Kidney glomerular epithelial cell (primary cell): ENCODE measurements at regions not wholly inside any gene's neighbourhood (a gene's known extent, or its start where the extent isn't known, plus 50 kb on each side); places are given as distances from the start of the nearest gene placed in this dataset.

ENCODE experiments used
- DNase-seq: peaks from one replicate; lab custom pipeline; 2025; lab: John Stamatoyannopoulos, UW

DNA sequence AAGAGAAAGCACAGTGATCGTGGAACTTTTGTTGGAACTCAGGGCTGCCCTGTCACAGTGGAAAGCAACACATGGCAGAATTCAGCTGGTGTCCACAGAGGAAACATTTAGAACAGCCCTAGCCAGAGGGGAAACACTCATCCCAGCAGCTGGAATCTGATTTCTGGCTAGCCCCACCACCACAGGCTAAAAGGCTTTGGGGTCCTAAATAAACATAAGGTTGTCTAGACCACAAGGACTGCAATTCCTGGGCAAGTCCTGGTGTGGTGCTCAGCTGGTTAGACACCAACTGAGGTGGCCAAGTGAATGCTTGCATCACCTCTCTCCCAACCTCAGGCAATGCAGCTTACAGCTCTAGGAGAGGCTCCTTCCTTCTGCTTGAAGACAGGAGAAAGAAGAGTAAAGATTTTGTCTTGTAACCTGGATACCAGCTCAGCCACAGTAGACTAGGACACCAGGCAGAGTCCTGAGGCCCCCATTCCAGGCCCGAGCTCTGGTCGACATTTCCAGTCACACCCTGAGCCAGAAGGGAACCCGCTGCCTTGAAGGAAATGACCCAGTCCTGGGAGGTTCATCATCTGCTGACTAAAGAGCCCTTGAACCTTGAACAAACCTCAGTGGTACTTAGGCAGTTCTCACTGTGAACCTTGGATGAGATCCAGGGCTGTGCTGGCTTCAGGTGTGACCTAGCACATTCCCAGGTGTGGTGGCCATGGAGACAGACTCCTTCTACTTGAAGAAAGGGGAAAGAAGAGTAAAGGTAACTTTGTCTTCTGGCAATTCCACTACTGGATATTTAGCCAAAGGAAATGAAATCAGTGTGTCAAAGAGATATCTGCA, 85.4 kb upstream of the PLXNC1 start:
- DNase-seq, result no peak

DNA sequence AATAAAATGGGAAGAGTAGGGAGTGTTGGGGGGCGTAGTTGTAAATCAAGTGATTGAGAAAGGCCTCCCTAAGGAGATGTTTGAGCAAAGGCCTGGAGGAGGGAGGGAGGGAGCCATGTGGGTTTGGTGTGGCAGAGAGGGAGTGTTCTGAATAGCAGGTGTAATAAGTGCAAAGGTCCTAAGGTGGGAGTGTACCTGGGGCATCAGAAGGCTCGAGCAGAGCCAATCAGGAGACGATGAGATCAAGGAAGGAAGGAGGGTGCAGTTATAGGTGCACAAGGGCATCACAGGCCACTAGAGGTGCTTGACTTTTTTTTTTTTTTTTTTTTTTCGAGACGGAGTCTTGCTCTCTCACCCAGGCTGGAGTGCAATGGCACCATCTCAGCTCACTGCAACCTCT, 77.9 kb upstream of the PLXNC1 start:
- no peak for DNase-seq

DNA sequence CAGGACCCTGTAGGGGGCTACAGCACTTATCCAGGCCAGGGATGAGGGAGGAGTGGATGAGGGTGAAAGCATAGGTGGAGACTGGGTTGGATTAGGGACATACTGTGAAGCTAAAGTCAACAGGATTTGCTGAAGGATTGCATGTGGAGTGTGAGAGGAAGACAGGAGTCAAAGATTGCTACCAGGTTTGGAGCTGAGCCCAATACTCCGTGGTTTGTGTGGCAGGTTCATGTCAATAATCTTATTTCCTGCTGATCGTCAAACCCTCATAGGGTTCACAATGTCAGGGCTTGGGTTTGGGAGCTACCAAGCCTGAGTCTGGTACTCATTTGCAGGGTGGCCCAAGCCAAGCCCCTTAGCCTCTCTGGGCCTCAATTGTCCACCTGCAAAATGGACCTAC, 77.1 kb upstream of the PLXNC1 start:
- no peak for DNase-seq

DNA sequence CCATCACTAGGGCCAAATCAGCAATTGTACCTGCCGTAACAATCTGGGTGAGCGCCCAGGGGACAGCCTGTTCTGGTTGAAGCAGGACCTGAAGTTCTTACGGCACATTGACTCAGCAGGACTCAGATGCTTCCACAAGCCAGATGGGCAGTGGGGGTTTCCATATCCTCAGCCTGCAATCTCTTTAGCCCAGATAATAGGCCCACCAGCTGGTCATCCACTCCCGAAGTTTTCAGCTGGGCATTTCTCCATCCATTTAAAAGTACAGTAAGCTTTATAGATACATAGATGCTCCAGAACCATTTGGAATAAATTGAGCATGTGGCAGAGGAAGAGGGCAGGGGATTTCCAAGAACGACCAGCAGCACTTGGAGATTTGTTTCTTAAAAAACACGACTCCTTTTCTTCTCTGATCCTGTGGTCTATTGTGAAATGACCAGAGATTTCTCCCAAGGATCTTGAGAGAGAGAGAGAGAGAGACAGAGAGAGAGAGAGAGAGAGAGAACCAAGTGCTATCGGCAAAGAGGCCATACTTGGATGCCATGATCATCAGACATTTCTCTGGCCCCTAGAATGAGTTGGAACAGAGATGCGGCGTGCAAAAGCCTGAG, 74.8 kb upstream of the PLXNC1 start:
- DNase-seq, result no peak

DNA sequence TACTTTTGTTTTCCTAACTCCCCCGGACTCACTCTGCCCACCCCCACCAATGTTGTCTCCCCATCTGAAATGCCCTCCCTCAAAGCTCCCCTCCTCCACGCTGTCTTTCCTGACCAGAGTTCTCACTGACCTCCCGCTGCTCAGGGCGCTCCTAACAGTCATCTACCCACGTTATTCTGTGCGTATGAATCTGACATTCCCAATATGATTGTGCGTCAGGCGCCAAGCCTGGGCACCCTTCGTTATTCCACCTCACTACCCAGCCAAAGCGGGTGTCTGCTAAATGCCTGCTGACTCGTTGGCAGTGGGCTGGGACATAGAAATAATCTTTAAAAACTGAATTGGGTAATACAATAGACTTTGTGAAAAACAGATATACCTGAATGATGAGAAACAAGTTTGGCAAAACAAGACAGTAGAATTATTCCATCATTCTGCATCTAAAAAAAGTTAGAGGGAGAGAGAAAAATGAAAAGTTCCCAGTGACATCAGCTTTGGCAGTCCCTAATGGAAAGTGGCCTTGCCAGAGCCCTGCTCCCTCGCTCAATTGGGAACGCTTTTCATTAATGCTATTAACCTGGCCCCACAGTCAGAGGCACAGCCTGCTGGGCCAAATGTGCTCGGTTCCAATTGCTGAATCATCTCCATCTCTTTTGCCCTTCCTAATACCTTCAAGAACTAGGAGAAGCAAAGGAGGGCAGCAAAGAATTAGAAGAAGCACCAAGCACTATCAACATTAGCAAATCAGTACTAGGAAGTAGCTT, 74.0 kb upstream of the PLXNC1 start:
- DNase-seq, result no peak

DNA sequence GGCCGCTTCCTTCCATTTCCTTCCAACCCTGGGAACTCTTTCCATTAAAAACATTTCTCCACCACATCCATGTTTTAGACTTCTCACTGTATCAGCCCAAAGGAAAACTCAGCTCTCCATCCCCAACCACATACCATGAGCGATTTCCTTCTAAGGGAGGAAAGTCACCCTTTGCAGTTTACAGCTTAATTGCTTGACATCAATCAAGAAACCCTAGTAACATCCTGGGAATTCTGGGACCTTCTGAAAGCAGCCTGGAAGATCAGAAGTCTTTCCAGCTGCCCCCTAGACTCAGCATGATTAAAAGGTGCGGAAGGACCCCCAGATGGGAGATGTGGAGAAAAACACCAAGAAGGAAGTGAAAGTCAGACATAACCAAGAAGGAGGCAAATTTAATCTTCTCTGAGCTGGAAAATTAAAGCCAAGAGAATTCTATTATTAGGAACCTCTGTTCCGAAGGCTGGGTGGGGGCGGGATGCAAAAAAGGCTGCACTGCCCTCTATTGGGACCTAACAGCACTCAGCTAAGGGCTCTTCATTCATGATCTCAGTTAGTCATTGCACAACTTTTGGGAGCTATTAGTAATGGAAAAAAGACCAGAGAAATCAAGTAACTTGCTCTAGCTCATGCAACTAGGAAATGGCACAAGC, 73.3 kb upstream of the PLXNC1 start:
- DNase-seq, result peak; percentile 42

DNA sequence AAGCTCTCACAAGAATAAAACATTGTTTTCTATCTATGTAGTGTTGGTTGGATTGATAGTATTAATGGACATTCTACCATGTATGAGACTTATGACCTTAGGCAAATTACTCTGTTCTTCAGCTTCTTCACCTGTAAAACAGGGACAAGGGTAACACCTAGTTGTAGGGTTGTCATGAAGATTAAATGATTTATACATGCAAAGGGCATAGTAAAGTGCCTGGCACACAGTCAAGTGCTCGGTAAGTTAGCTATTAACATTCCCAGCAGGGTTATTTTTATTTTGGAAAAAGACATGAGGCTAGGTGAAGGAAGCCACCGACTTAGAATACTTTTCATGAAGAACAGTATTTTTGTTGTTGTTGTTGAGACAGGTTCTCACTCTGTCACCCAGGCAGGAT, 71.2 kb upstream of the PLXNC1 start:
- no peak for DNase-seq

DNA sequence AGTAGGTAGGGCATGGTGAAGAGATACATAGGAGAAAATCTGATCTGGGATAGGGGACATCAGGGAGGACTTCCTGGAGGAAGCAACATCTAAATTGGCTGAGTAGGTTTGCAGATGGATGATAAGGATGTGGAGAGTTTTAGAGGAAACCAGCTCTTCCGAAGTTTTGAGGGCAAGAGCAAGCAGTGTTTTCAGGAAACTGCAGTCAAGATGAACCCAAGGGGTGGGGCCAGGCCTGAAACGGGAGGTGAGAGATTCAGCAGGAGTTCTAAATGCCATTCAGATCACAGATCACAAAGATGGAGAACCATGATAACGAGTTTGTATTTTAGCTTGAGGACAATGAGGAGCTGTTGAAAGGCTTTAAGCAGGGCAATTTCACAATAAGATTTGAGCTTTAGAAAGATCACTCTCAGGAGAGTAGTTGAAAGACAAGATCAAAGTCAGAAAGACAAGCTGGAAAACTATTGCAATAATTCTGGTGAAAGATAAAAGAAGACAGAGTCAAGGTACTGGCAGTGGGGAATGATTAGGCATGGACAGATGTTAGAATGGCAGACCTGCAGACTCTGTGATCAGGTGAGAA, 70.1 kb upstream of the PLXNC1 start:
- no peak for DNase-seq

DNA sequence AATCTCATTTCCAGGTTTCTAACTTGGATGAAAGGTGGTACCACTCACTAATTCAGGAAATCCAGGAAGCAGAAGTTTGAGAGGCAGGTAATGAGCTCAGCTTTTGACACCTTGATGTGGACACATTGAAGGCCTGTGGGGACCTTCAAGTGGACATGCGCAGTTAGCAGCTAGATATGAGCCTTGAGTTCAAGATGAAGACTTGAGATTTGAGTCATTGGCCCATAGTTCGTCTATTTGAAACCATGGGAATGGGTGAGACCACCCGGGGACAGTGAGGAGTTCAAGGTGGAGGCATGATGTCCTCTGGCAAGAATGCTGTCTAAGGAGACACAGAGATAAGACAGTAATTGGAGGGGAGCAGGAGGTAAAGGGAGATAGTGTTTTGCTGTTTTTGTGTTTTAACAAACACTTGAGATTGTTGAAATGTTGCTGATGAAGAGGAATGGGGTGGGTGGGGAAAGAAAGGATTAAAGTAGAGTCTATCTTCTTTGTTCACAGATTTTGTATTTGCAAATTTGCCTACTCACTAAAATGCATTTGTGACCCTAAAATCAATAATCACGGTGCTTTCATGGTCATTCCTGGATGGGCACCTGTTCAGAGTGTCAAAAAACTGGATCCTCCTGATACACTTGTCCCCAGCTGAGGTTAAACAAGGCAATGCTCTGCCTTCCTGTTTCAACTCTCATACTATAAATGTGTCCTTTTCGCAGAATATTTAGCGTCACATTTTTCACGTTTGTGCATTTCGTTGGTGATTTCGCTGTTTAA, 69.5 kb upstream of the PLXNC1 start:
- no peak for DNase-seq

DNA sequence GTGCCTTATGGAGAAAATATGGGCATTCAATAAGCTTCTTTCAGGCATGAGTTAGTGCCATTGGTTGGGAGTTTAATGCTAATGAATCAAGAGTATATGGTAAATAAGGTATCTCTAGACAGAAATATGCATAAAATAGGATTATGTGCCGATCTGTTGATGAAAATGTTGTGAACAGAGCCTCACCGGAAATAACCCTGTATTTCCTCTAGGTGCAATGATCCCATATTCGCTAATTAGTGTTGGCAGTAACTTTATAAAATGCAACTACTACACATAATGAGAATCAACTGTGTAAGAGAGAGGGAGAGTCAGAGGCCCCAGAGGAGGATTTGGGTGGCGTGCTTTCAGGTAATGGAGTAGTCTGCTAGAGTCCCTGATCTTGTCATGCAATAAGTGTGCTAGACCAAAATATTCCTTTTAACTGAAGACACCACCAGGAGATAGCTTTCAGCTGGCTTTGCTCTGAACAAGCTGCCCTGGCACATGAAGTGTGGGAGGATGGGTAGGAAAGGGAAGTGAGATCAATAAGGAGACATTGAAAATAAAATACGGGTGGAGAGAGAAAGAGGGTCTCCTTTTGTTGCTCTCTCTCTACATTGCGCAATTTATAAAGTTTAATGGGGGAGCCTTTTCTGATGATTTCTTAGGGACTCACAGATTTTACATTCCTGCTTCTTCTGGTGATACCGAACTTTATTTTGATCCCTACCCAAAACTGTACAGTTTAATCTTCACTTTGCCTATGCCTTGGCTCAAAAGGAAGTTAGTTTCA, 68.6 kb upstream of the PLXNC1 start:
- DNase-seq, result no peak

DNA sequence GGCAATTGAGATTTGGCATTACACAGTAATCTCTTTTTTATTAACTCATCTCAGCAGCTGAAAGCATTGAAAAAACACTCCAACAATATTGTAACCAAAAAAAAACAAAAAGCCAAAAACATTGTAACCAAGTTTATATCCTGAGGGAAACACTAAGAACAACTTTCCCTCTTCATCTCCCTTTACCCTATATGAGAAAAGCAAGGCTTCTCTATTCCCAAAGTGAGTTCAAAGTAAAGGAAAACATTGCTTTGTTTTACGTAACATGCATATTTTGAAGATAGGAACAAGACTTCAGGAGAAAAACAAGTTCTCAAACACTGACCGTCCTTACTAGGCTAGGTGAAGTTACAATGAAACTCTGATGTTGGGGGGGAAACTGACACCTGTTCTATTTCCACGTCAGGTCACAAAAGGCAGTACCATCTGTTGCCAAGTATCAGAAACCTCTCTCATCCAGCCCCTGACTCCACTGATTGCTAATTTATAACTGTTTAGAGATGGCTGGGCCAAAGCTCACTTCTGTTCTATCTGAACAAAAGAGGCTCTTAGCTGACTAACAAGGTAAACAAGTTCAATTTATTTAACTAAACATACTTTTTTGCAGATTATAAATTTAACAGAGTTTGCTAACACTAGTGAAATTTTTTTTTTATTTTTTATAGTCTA, 67.9 kb upstream of the PLXNC1 start:
- DNase-seq, result no peak

DNA sequence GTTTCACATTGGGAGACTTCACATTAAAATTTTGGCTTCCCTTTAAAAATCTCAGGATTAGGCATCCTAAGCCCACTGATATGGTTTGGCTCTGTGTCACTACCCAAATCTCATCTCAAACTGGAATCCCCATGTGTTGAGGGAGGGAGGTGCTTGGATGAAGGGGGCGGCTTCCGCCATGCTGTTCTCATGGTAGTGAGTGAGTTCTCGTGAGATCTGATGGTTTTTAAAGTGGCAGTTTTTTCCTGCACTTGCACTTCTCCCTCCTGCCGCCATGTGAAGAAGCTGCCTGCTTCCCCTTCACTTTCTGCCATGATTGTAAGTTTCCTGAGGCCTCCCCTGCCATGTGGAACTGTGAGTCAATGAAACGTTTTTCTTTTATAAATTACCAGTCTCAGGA, 65.7 kb upstream of the PLXNC1 start:
- no peak for DNase-seq

DNA sequence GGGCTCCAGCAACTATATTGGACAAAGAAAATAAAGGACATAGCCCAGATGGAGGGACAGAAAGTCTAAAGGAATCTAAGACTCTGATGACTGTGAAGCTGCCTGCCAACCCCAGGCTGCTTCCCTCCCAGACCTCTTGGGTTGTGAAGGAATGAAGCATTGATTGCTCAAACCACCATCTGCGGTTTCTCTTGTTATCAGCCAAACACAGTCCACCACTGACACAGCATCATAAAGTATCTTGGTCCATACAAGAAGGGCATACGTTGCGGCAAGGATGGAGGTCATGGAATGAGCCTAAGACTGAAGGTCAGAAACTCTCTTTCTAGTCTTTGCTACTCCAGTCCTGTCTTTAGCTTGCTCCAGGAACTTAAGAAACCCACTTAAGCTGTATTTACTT, 58.5 kb upstream of the PLXNC1 start:
- no peak for DNase-seq

DNA sequence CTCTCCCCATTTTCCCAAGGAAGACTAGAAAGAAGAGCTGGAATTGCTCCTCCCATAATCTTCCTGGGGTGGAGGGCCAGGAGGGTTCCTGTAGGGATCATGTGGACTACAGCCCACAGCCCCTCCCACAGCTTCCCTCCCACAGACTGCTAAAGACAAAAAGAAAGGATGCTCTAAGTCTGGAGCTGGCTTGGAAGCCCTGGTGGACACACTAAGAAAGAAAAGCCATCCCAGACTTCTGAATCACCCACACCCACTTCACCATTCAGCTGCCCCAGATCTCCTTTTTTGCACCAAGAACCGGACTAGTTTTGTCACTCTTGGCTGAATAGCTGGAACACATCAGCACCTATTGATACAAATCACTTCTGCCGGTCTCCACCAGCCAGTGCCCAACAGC, 56.8 kb upstream of the PLXNC1 start:
- no peak for DNase-seq

DNA sequence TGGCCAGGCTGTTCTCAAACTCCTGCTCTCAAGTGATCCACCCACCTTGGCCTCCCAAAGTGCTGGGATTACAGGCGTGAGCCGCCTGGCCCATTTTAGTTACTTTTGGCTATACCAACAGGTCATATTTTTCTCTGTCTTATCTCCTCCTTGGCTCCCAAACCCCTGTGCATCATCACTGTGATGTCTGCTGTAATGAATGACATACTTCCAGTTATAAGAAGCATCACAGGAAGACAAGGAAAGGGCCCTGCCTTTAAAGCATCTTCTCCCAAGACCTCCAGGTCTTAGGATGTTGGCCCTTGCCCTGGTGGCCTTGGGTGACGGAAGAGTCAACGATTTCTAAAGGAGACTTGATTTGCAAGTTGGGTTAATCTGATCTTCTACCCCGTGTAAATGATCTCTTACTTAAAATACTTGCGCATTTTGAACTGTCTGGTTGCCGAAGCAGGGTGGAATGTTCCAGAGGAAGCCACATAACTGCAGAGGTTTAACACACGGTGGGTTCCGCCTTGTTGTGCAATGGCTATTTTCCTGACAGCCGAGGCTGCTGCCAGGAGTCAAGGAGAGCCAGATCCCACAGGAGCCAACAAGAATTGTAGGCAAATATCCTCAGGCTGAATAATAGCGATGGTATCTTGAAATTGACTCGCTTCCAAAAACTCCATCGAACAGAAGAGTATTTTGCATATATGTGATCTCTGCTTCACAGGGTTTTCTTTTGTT, 55.7 kb upstream of the PLXNC1 start:
- no peak for DNase-seq

DNA sequence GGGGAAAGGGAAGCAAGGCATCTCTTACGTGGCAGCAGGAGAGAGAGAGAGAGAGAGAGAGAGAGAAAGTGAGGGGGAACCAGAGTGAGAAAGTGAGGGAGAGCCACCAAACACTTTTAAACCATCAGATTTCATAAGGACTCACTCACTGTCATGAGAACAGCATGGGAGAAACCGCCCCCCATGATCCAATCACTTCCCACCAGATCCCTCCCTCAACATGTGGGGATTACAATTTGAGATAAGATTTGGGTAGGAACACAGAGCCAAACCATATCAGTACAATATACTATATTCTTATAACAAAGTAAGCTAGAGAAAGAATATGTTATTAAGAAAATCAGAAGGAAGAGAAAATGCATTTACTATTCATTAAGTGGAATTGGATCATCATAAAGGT, 53.7 kb upstream of the PLXNC1 start:
- DNase-seq, result no peak

DNA sequence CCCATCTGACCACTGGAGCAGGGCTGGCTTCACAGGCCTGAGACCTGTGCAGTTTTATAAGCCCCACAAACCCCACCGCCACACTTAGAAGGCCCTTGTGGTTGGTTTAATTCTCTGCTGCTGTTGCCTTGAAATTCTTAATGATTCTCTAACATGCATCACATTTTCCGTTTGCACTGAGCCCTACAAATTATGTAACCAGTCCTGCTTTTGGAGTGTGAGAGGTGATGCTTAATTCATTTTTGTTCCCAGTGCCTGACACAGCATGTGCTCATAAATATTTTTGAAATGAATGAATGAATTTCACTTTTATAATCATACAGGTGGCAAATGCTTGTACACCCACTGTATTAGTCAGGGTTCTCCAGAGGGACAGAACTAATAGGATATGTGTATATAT, 52.8 kb upstream of the PLXNC1 start:
- no peak for DNase-seq

DNA sequence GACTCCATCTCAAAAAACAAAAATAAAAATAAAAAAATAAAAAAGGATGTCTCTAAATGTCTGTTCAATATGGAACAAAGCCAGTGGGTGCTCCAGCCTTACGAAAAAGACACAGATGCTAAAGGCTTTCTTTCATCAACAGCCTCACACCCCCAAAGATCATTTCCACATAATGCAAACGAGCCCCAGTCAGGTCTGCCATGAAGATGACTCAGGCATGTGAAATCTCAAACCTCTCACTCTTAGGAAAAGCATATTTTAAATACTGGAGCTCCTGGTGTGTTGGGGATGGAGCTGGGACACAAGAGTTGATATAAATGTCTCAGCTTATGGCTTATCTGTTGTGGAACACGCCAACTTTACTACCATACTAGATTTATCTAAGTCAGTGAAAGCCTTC, 49.9 kb upstream of the PLXNC1 start:
- no peak for DNase-seq
